ENCODE measurements at regions not wholly inside any gene's neighbourhood (a gene's known extent, or its start where the extent isn't known, plus 50 kb on each side); places are given as distances from the start of the nearest gene placed in this dataset.

DNA sequence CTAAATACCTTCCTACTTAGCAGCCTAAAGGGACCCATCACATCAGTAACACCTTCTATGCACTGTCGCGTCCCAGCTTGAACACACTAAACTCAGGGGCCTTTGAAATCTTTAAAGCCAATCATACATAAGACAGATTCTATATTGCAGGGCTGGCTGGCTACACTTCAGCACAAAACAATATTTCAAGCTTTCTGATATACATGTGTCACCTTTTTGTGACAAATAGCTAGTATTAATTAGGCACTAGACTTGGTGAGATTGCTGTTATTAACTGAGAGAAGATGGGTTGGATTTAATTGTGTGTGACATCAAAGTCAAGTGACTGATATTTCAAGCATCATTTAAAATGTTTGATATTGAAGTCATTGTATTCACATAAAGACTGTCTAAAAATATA lies 148.4 kb downstream of the ZIC4 start:
- TF ChIP-seq POLR2AphosphoS5 (IDR thresholded peaks at IDR 0.05; ENCODE audit: low read depth, low read length) (no peak), TAF1 (IDR thresholded peaks at IDR 0.05; ENCODE audit: borderline replicate concordance, insufficient read depth, low read length) (no peak)

Measured in PFSK-1 (cell line).